ENCODE measurements at regions not wholly inside any gene's neighbourhood (a gene's known extent, or its start where the extent isn't known, plus 50 kb on each side); places are given as distances from the start of the nearest gene placed in this dataset.
"Not testable (repeated sequence)": the region's sequence is repeated elsewhere in the genome, so short reads cannot be mapped to it uniquely, and the experiment has no call there.

GRCh38 chr20:26169506-26169905 lies 472.9 kb upstream of the ZNF337 start:
- no peaks in the 10 kb centered on the region for H3K4me1 ChIP-seq (ENCODE audit: insufficient read depth, low read length)
- H3K9ac ChIP-seq (ENCODE audit: low read depth, low read length): no peak overlapping the region
- no peak overlapping the region for H3K4me3 ChIP-seq (ENCODE audit: low read length)
- H3K36me3 ChIP-seq (ENCODE audit: insufficient read depth, low read length): no peaks in the 10 kb centered on the region
- no peaks in the 10 kb centered on the region for H3K27me3 ChIP-seq (ENCODE audit: insufficient read depth, low read length)
- no peak overlapping the region for H3K27ac ChIP-seq (ENCODE audit: low read depth, low read length)
- no peaks in the 10 kb centered on the region for H3K9me3 ChIP-seq (ENCODE audit: insufficient read depth, low read depth, low read length)
- 93% methylated on average over 2 of the region's 2 CpGs for WGBS

DNA sequence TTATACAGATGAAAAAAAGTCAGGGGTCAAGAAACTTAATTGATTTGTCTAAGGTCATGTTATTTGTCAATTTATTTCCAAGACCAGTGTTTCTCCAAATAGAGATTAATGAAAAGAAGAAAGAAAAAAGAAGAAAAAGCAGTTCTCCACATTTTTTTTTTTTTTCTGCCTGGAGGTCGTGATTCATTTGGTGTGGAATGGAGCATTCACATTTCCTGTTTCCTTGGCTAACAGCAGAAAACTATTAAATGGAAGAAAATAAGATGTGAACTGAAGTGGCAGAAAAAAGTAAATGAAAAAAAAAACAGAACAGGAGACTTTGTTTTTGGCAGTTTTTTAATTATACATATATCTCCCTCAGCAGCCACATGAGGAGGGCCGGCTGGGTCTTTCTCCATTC lies 470.8 kb upstream of the ZNF337 start:
- Histone ChIP-seq H3K27me3 (ENCODE audit: insufficient read depth, low read length) (no peaks in the 10 kb centered on the region), H3K4me3 (ENCODE audit: low read length) (no peak overlapping the region), H3K9ac (ENCODE audit: low read depth, low read length) (no peak overlapping the region), H3K36me3 (ENCODE audit: insufficient read depth, low read length) (no peaks in the 10 kb centered on the region), H3K27ac (ENCODE audit: low read depth, low read length) (no peak overlapping the region), H3K4me1 (ENCODE audit: insufficient read depth, low read length) (no peaks in the 10 kb centered on the region), H3K9me3 (ENCODE audit: insufficient read depth, low read depth, low read length) (no peaks in the 10 kb centered on the region)
- WGBS: 90% methylated on average over 2 of the region's 2 CpGs

DNA sequence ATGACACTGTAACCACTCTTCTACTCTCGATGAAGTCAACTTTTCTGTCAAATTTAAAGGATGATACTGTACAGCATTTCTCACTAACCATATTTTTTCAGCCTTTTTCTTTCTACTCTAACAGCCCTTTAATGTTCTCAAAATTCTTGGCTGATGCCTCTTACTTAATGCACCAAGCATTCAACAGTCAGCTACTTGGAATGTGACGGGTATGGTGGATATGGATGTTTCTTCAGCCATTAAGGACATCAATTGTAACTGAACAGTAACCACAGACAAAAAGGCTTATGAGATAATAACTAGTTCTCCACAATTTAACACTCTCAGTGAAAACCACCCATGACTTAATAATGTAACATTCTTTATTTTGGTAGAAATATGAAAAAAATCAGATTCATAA lies 467.2 kb upstream of the ZNF337 start:
- 93% methylated on average over 1 of the region's 2 CpGs for WGBS
- Histone ChIP-seq H3K27me3 (ENCODE audit: insufficient read depth, low read length) (no peaks in the 10 kb centered on the region), H3K9ac (ENCODE audit: low read depth, low read length) (no peak overlapping the region), H3K4me3 (ENCODE audit: low read length) (no peak overlapping the region), H3K4me1 (ENCODE audit: insufficient read depth, low read length) (peaks cover 29% of the 10 kb centered on the region), H3K9me3 (ENCODE audit: insufficient read depth, low read depth, low read length) (no peaks in the 10 kb centered on the region), H3K27ac (ENCODE audit: low read depth, low read length) (no peak overlapping the region), H3K36me3 (ENCODE audit: insufficient read depth, low read length) (no peaks in the 10 kb centered on the region)

DNA sequence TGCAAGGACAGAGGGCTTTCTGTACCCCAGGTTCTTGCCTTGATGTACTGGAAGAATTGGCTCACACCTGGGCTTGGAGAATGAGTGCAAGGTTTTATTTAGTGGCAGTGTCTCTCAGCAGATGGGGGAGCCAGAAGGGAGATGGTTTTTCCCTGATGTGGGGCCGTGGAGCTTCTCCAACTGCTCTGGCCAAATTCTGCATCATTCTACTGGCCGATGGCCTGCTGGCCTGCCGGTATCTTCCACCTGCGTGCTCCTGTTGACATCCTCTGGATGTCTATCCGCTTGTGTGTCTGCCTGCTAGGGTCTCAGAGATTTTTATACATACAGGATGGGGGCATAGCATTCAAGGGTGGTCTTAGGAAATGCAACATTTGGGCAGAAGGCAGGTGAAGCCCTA lies 466.5 kb upstream of the ZNF337 start:
- H3K27ac ChIP-seq (ENCODE audit: low read depth, low read length); H3K9me3 ChIP-seq (ENCODE audit: insufficient read depth, low read depth, low read length); H3K27me3 ChIP-seq (ENCODE audit: insufficient read depth, low read length); H3K36me3 ChIP-seq (ENCODE audit: insufficient read depth, low read length); H3K4me3 ChIP-seq (ENCODE audit: low read length); H3K9ac ChIP-seq (ENCODE audit: low read depth, low read length): not testable (repeated sequence)
- WGBS: 94% methylated on average over 5 of the region's 5 CpGs
- peaks cover 29% of the 10 kb centered on the region for H3K4me1 ChIP-seq (ENCODE audit: insufficient read depth, low read length)

DNA sequence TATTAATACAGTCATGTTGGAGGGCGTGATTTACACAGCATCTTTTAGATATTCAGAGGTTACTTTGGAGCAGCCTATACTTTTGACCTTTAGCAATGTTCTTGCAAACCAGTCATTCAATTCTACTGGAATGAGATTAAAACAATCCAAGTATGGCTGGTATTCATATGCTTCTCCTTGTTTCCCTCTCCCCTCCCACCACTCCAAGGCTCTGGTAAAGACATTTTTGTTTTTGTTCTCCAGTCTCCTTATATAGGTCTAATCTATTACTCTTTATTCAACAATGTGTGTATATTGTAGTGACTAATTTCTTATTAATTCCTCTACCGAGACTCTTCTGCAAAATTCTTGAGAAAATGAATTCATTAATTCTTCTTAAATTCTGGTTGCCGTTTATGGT lies 465.1 kb upstream of the ZNF337 start:
- peaks cover 29% of the 10 kb centered on the region for H3K4me1 ChIP-seq (ENCODE audit: insufficient read depth, low read length)
- not testable (repeated sequence) for H3K36me3 ChIP-seq (ENCODE audit: insufficient read depth, low read length); H3K9me3 ChIP-seq (ENCODE audit: insufficient read depth, low read depth, low read length); H3K27ac ChIP-seq (ENCODE audit: low read depth, low read length); H3K27me3 ChIP-seq (ENCODE audit: insufficient read depth, low read length); H3K9ac ChIP-seq (ENCODE audit: low read depth, low read length); H3K4me3 ChIP-seq (ENCODE audit: low read length)
- WGBS: 93% methylated on average over 2 of the region's 3 CpGs

DNA sequence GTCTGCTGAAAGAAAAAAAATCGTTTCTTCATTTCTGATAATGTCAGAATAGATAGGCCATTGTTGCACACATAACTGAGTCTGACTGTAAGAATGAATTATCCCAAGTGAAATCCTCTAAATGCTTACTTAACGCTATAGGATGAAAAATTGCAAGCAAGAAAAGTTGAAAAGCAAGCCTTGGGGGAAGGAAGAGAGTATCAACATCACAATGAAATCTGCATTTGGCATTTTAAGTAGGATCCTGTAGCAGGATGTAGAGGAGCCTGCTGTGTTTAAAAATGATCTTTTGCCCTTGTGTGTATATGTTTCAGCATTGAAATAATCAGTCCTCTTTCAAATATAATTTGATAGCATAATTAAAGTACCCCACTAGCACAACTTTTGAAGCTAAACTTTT lies 464.3 kb upstream of the ZNF337 start:
- H3K4me3 ChIP-seq (ENCODE audit: low read length): peak overlapping the region; percentile 47
- not testable (repeated sequence) for H3K27me3 ChIP-seq (ENCODE audit: insufficient read depth, low read length); H3K9me3 ChIP-seq (ENCODE audit: insufficient read depth, low read depth, low read length); H3K36me3 ChIP-seq (ENCODE audit: insufficient read depth, low read length)
- peak overlapping the region; percentile 80 for H3K27ac ChIP-seq (ENCODE audit: low read depth, low read length)
- peak overlapping the region; percentile 32; the same call in 1 of the 2 replicates for H3K9ac ChIP-seq (ENCODE audit: low read depth, low read length)
- peaks cover 29% of the 10 kb centered on the region for H3K4me1 ChIP-seq (ENCODE audit: insufficient read depth, low read length)
- WGBS: 3% methylated on average over 2 of the region's 2 CpGs

DNA sequence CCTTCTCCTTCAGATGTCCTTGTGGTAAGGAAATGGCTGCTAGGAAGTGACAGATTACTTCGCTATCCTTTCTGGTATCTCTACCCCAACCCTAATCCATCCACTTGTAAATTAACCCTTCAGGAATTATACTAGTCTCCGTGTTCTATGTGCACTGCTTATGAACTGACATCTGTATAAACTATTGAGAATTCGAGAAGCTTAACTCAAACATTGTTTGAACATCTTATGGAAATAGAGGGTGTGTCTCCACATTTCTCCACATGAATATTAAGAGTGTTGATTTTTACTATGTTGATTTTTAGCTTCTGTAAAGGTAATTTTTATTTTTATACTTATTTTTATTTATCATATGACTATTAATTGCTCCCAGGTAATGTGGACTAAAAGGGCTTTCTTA lies 457.6 kb upstream of the ZNF337 start:
- H3K27me3 ChIP-seq (ENCODE audit: insufficient read depth, low read length): no peaks in the 10 kb centered on the region
- no peaks in the 10 kb centered on the region for H3K9me3 ChIP-seq (ENCODE audit: insufficient read depth, low read depth, low read length)
- H3K36me3 ChIP-seq (ENCODE audit: insufficient read depth, low read length): no peaks in the 10 kb centered on the region
- no peak overlapping the region for H3K4me3 ChIP-seq (ENCODE audit: low read length)
- H3K9ac ChIP-seq (ENCODE audit: low read depth, low read length): no peak overlapping the region
- H3K4me1 ChIP-seq (ENCODE audit: insufficient read depth, low read length): no peaks in the 10 kb centered on the region
- 95% methylated on average over 2 of the region's 3 CpGs for WGBS
- no peak overlapping the region for H3K27ac ChIP-seq (ENCODE audit: low read depth, low read length)

DNA sequence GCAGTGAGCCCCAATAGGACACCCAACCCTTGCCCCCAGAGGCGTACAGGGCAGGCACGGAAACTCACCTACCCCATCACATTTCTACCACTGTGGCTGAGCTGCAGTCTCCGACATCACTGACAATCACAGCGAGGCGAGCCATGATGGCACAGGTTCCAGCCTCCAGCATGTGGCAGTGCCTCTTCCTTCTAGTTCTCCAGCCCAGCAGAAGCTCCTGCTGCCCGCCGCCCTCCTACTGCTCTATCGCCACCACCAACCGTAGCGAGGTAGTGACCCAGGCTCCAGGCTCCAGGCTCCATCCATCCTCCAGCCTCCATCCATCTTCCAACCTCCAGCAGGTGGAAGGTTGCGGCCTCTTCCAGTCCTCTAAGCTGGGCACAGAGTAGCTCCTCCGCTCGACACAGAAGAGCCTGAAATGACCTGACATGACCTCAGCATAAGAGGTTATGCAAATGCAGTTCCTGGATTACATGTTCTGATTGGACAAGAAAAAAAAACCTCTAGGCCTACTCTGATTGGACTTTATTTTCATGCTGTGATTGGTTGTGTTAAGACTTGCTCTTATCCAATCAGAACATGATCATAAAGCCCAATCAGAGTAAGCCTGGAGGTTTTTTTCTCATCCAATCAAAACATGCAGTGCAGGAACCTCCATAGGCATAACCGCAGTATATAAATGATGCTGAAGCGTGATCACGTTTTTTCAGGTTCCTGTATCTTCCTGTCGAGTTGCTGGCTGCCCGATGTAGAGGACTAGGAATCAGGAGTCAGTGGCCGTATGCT lies 438.9 kb upstream of the ZNF337 start:
- Histone ChIP-seq H3K9ac (ENCODE audit: low read depth, low read length) (no peak overlapping the region), H3K4me3 (ENCODE audit: low read length) (no peak overlapping the region), H3K36me3 (ENCODE audit: insufficient read depth, low read length) (no peaks in the 10 kb centered on the region), H3K9me3 (ENCODE audit: insufficient read depth, low read depth, low read length) (no peaks in the 10 kb centered on the region), H3K27ac (ENCODE audit: low read depth, low read length) (no peak overlapping the region), H3K27me3 (ENCODE audit: insufficient read depth, low read length) (no peaks in the 10 kb centered on the region), H3K4me1 (ENCODE audit: insufficient read depth, low read length) (no peaks in the 10 kb centered on the region)
- WGBS: 92% methylated on average over 19 of the region's 19 CpGs

GRCh38 chr20:26134606-26135005 lies 438.0 kb upstream of the ZNF337 start:
- H3K27ac ChIP-seq (ENCODE audit: low read depth, low read length): no peak overlapping the region

DNA sequence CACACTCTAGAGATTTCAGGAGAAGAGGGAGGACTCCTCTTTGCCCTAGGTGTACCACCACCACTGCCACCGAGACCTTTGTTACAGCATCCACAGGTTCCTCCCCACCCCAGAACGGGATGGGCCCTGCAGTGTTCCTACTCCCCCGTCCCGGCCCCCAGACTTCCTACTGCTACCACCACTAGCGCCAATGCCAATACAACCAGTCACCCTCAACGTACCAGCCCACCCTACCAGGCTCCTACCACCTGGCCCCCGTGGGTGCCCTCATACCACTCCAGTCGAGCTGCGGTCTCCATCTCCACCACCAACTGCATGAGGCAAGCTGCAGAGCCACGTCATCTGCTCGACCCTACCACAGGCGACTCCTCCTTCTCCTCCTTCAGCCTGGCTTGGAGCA lies 437.1 kb upstream of the ZNF337 start:
- not testable (repeated sequence) for H3K27ac ChIP-seq (ENCODE audit: low read depth, low read length); H3K4me1 ChIP-seq (ENCODE audit: insufficient read depth, low read length); H3K9me3 ChIP-seq (ENCODE audit: insufficient read depth, low read depth, low read length); H3K4me3 ChIP-seq (ENCODE audit: low read length); H3K27me3 ChIP-seq (ENCODE audit: insufficient read depth, low read length); H3K9ac ChIP-seq (ENCODE audit: low read depth, low read length); H3K36me3 ChIP-seq (ENCODE audit: insufficient read depth, low read length)
- WGBS: 93% methylated on average over 12 of the region's 12 CpGs

More at GRCh38 chr20:26134606-26135005, 438.0 kb upstream of the ZNF337 start:
- H3K9me3 ChIP-seq (ENCODE audit: insufficient read depth, low read depth, low read length): no peaks in the 10 kb centered on the region
- H3K4me3 ChIP-seq (ENCODE audit: low read length): no peak overlapping the region
- H3K4me1 ChIP-seq (ENCODE audit: insufficient read depth, low read length): no peaks in the 10 kb centered on the region
- H3K27me3 ChIP-seq (ENCODE audit: insufficient read depth, low read length): no peaks in the 10 kb centered on the region
- 94% methylated on average over 10 of the region's 10 CpGs for WGBS
- no peaks in the 10 kb centered on the region for H3K36me3 ChIP-seq (ENCODE audit: insufficient read depth, low read length)
- H3K9ac ChIP-seq (ENCODE audit: low read depth, low read length): no peak overlapping the region

- not testable (repeated sequence) for H3K9ac ChIP-seq (ENCODE audit: low read depth, low read length); H3K4me1 ChIP-seq (ENCODE audit: insufficient read depth, low read length); H3K9me3 ChIP-seq (ENCODE audit: insufficient read depth, low read depth, low read length); H3K36me3 ChIP-seq (ENCODE audit: insufficient read depth, low read length); H3K4me3 ChIP-seq (ENCODE audit: low read length); H3K27ac ChIP-seq (ENCODE audit: low read depth, low read length); H3K27me3 ChIP-seq (ENCODE audit: insufficient read depth, low read length)
- WGBS: 96% methylated on average over 2 of the region's 2 CpGs
Measured at GRCh38 chr20:26120920-26121319, 424.3 kb upstream of the ZNF337 start.

- 90% methylated on average over 1 of the region's 1 CpG for WGBS
- not testable (repeated sequence) for H3K4me3 ChIP-seq (ENCODE audit: low read length); H3K4me1 ChIP-seq (ENCODE audit: insufficient read depth, low read length); H3K27ac ChIP-seq (ENCODE audit: low read depth, low read length); H3K27me3 ChIP-seq (ENCODE audit: insufficient read depth, low read length); H3K9ac ChIP-seq (ENCODE audit: low read depth, low read length); H3K36me3 ChIP-seq (ENCODE audit: insufficient read depth, low read length); H3K9me3 ChIP-seq (ENCODE audit: insufficient read depth, low read depth, low read length)
Measured at GRCh38 chr20:26094498-26094897, 397.8 kb upstream of the ZNF337 start.

Measured in HUES64 (cell line).